ENCODE measurements at regions not wholly inside any gene's neighbourhood (a gene's known extent, or its start where the extent isn't known, plus 50 kb on each side); places are given as distances from the start of the nearest gene placed in this dataset.

DNA sequence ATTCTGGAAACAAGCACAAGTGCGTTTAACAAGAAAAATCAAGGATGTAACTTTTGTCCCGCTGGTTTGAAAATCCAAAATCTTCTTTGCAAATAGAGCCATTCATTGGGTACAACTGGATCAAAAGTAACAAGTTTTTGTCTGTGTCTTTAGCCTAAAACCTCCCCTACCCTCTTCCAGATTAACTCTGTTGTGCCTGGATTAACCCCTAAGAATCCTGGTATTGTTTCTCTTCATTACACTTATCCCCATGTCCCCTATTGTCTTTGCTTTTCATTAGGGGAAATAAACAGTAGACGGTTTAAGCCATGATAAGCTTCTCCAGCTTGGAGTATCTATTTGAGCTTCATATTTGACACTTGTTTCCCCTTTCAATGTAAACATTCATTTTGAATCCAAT is 242.1 kb upstream of the ARGLU1 start:
- no TSS peak for BruUV-seq (replicated peaks)
- Histone ChIP-seq H2AFZ (ENCODE audit: low read depth, low read length, poor library complexity, severe bottlenecking) (no peak overlapping the region), H3K36me3 (ENCODE audit: control insufficient read depth in 1 of 2, insufficient read depth in 2 of 2, low read length in 2 of 2) (no peaks in the 10 kb centered on the region), H3K27me3 (ENCODE audit: insufficient read depth, low read length) (peaks cover 15% of the 10 kb centered on the region), H3K9ac (ENCODE audit: low read length) (no peak overlapping the region), H3K9me3 (ENCODE audit: control insufficient read depth in 1 of 2, insufficient read depth in 1 of 2, low read depth in 1 of 2, low read length in 2 of 2) (no peaks in the 10 kb centered on the region), H3K27ac (ENCODE audit: low read depth, low read length) (no peak overlapping the region), H3K9me2 (ENCODE audit: insufficient read depth) (no peaks in the 10 kb centered on the region), H4K20me1 (ENCODE audit: insufficient read depth) (no peaks in the 10 kb centered on the region), H3K4me1 (ENCODE audit: control insufficient read depth in 1 of 2, insufficient read depth in 2 of 2, low read length in 2 of 2) (no peaks in the 10 kb centered on the region), H3K4me2 (ENCODE audit: low read length) (no peak overlapping the region), H3K4me3 (replicated peaks in 1 of 2; ENCODE audit: low read depth in 1 of 2, low read length in 2 of 2) (no peak overlapping the region), H3K79me2 (ENCODE audit: insufficient read depth, low read length) (no peaks in the 10 kb centered on the region)
- POLR2A ChIA-PET, result no interaction called here
- RAD21 ChIA-PET (ENCODE audit: low non-redundant PET in 1 of 2, low total read pairs in 2 of 2, uncharacterized antibody in 2 of 2, unreplicated experiment in 2 of 2), result no interaction called here
- CTCF ChIA-PET, result no interaction called here
- DNase-seq (ENCODE audit: low read depth, low spot score) (no peak), ATAC-seq (no peak)
- TF ChIP-seq TCF7L2 (IDR thresholded peaks at IDR 0.05; ENCODE audit: borderline replicate concordance, extremely low read depth, insufficient read depth, insufficient read length) (no peak), POLR2AphosphoS5 (IDR thresholded peaks at IDR 0.05; ENCODE audit: low read depth, low read length) (no peak), EGR1 (IDR thresholded peaks at IDR 0.05; ENCODE audit: low read depth) (no peak), ELF1 (IDR thresholded peaks at IDR 0.05; ENCODE audit: borderline replicate concordance, low read depth) (no peak), EZH2 (IDR thresholded peaks at IDR 0.05) (no peak), SP1 (IDR thresholded peaks at IDR 0.05; ENCODE audit: low read depth) (no peak), EZH2phosphoT487 (IDR thresholded peaks at IDR 0.05; ENCODE audit: borderline replicate concordance) (no peak), POLR2A (IDR thresholded peaks at IDR 0.05; ENCODE audit: borderline replicate concordance, extremely low read depth, insufficient read depth, insufficient read length) (no peak), SIN3A (IDR thresholded peaks at IDR 0.05; ENCODE audit: low read depth) (no peak)
- TF ChIP-seq, protein P1, sequence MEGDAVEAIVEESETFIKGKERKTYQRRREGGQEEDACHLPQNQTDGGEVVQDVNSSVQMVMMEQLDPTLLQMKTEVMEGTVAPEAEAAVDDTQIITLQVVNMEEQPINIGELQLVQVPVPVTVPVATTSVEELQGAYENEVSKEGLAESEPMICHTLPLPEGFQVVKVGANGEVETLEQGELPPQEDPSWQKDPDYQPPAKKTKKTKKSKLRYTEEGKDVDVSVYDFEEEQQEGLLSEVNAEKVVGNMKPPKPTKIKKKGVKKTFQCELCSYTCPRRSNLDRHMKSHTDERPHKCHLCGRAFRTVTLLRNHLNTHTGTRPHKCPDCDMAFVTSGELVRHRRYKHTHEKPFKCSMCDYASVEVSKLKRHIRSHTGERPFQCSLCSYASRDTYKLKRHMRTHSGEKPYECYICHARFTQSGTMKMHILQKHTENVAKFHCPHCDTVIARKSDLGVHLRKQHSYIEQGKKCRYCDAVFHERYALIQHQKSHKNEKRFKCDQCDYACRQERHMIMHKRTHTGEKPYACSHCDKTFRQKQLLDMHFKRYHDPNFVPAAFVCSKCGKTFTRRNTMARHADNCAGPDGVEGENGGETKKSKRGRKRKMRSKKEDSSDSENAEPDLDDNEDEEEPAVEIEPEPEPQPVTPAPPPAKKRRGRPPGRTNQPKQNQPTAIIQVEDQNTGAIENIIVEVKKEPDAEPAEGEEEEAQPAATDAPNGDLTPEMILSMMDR (IDR thresholded peaks at IDR 0.05 in 2 of 3, conservative IDR thresholded peaks at IDR 0.05 in 1 of 3; ENCODE audit: borderline replicate concordance in 1 of 3, insufficient read depth in 1 of 3, low read depth in 2 of 3, low read length in 2 of 3), result no peak
- TF ChIP-seq, protein P2, sequence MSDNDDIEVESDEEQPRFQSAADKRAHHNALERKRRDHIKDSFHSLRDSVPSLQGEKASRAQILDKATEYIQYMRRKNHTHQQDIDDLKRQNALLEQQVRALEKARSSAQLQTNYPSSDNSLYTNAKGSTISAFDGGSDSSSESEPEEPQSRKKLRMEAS (IDR thresholded peaks at IDR 0.05), result no peak
- TF ChIP-seq, protein P3, sequence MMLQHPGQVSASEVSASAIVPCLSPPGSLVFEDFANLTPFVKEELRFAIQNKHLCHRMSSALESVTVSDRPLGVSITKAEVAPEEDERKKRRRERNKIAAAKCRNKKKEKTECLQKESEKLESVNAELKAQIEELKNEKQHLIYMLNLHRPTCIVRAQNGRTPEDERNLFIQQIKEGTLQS (IDR thresholded peaks at IDR 0.05), result no peak
- TF ChIP-seq, protein P4, sequence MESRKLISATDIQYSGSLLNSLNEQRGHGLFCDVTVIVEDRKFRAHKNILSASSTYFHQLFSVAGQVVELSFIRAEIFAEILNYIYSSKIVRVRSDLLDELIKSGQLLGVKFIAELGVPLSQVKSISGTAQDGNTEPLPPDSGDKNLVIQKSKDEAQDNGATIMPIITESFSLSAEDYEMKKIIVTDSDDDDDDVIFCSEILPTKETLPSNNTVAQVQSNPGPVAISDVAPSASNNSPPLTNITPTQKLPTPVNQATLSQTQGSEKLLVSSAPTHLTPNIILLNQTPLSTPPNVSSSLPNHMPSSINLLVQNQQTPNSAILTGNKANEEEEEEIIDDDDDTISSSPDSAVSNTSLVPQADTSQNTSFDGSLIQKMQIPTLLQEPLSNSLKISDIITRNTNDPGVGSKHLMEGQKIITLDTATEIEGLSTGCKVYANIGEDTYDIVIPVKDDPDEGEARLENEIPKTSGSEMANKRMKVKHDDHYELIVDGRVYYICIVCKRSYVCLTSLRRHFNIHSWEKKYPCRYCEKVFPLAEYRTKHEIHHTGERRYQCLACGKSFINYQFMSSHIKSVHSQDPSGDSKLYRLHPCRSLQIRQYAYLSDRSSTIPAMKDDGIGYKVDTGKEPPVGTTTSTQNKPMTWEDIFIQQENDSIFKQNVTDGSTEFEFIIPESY (IDR thresholded peaks at IDR 0.05; ENCODE audit: extremely low read depth, insufficient replicate concordance, low read length), result no peak
- TF ChIP-seq, protein P5, sequence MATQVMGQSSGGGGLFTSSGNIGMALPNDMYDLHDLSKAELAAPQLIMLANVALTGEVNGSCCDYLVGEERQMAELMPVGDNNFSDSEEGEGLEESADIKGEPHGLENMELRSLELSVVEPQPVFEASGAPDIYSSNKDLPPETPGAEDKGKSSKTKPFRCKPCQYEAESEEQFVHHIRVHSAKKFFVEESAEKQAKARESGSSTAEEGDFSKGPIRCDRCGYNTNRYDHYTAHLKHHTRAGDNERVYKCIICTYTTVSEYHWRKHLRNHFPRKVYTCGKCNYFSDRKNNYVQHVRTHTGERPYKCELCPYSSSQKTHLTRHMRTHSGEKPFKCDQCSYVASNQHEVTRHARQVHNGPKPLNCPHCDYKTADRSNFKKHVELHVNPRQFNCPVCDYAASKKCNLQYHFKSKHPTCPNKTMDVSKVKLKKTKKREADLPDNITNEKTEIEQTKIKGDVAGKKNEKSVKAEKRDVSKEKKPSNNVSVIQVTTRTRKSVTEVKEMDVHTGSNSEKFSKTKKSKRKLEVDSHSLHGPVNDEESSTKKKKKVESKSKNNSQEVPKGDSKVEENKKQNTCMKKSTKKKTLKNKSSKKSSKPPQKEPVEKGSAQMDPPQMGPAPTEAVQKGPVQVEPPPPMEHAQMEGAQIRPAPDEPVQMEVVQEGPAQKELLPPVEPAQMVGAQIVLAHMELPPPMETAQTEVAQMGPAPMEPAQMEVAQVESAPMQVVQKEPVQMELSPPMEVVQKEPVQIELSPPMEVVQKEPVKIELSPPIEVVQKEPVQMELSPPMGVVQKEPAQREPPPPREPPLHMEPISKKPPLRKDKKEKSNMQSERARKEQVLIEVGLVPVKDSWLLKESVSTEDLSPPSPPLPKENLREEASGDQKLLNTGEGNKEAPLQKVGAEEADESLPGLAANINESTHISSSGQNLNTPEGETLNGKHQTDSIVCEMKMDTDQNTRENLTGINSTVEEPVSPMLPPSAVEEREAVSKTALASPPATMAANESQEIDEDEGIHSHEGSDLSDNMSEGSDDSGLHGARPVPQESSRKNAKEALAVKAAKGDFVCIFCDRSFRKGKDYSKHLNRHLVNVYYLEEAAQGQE (IDR thresholded peaks at IDR 0.05; ENCODE audit: low read depth), result no peak
- intact Hi-C loops (cut with micrococcal nuclease), result no loop called here
